Activated naive CD4-positive, alpha-beta T cell treated with anti-CD3 and anti-CD28 coated beads, Interleukin-2, amount 50 U/mL, for 24 hours (primary cell): ENCODE measurements at regions not wholly inside any gene's neighbourhood (a gene's known extent, or its start where the extent isn't known, plus 50 kb on each side); places are given as distances from the start of the nearest gene placed in this dataset.

ENCODE experiments used
- H3K27ac Mint-ChIP-seq: one replicate; pipeline ENCODE4 v1.8.0; 2021; ENCODE audit warnings: mild to moderate bottlenecking, mixed read lengths
- H3K27me3 Mint-ChIP-seq: one replicate; pipeline ENCODE4 v1.8.0; 2021; ENCODE audit warnings: mixed read lengths
- H3K36me3 Mint-ChIP-seq: one replicate; pipeline ENCODE4 v1.8.0; 2021; ENCODE audit warnings: mixed read lengths
- H3K4me1 Mint-ChIP-seq: one replicate; pipeline ENCODE4 v1.8.0; 2021; ENCODE audit warnings: mixed read lengths
- H3K4me3 Mint-ChIP-seq: one replicate; pipeline ENCODE4 v1.8.0; 2021; ENCODE audit warnings: mild to moderate bottlenecking, mixed read lengths
- H3K9me3 Mint-ChIP-seq: one replicate; pipeline ENCODE4 v1.8.0; 2021; ENCODE audit warnings: mixed read lengths

DNA sequence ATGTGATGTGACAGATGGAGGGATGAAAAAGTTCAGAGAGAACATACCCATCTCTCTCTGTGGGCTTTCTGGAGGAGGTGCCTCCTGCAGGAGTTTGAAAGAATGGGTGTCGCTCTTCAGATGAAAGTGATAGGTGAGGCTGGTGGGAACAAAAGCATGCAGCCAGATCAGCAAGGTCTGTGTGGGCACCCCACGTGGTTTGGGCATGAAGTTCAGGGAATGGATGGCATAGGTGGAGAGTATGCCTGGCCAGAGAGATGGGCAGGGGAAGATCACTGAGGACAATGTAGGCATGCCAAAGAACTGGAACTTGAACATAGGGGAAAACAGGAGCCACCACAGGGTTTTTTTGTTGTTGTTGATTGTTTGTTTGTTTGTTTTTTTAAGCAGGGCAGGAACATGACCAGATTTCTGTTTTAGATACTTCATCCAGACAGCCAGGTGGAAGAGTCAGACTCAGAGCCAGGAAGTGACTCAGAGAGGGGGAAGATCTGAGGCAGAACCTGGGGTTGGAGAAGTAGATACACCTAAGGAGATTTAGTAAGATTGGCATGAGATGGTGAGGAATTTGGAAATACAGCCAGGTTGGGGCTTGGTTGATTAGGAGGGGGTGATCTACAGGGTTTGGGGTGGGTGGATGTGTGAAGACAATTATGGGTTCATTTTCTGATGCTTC lies 64.8 kb upstream of the CLSTN2 start:
- Mint-ChIP-seq H3K27ac (no peak overlapping the region), H3K36me3 (peaks cover 2% of the 10 kb centered on the region), H3K4me1 (no peaks in the 10 kb centered on the region), H3K9me3 (peaks cover 10% of the 10 kb centered on the region), H3K4me3 (no peak overlapping the region), H3K27me3 (no peaks in the 10 kb centered on the region)

DNA sequence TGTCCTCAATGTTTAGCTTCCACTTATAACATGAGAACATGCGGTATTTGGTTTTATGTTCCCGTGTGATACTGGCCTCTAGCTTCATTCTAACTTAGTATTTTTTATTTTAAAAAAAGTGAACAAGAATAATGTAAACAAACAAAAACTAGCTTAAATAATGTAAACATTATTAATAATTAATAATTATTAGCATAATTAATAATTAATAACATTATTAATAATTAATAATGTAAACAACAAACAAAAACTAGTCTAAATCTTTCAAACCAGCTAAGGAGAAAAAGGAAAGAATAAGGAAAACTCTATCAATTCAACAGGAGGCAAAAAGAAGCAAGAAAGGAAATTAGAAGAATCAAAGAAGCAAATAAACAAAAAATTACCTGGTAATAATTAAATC lies 66.2 kb upstream of the CLSTN2 start:
- H3K4me1 Mint-ChIP-seq: no peaks in the 10 kb centered on the region
- no peak overlapping the region for H3K27ac Mint-ChIP-seq
- no peak overlapping the region for H3K4me3 Mint-ChIP-seq
- peaks cover 2% of the 10 kb centered on the region for H3K36me3 Mint-ChIP-seq
- H3K9me3 Mint-ChIP-seq: peaks cover 2% of the 10 kb centered on the region
- H3K27me3 Mint-ChIP-seq: no peaks in the 10 kb centered on the region

DNA sequence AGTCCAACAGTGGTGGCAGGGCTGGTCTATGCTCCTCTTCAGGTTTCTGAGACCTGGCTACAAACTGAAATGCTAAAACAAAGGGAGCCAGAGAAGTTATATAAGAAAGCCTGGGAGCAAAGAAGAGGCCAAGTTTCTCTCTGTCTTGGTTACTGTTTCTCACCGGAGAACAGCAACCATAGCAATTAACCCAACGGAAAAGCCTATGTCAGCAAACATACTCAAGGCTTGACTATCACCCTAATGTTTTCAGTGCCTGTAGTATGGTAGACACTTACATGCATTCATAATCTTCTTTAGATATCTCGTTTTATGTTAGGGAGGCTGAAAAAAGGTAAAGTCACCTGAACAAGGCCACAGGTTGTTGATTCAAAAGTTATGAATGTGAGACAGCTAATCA lies 86.3 kb upstream of the CLSTN2 start:
- no peak overlapping the region for H3K4me3 Mint-ChIP-seq

DNA sequence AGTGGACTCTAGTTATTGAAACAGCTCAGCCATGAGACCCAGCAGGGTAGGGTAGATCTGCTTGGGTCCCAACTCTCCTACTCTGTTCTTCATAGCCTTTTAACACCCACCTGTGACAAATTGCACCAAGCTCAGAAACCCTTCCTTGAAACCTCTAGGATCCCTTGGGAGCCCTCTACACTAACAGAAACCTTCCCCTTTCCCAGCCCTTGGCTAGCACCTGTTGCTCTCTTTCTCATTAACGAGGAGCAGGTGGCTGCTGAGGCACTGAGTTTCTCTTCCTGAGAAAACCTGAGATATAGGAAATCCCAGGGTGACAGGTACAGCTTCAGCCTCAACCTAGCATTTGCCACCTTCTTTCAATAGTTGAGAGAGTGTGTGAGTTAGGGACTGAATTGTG lies 88.3 kb upstream of the CLSTN2 start:
- Mint-ChIP-seq H3K9me3 (peaks cover 5% of the 10 kb centered on the region), H3K4me1 (no peaks in the 10 kb centered on the region), H3K4me3 (no peak overlapping the region), H3K27me3 (peaks cover 1% of the 10 kb centered on the region), H3K27ac (no peak overlapping the region), H3K36me3 (no peaks in the 10 kb centered on the region)

More for the DNA sequence above, 86.3 kb upstream of the CLSTN2 start:
- H3K4me1 Mint-ChIP-seq: no peaks in the 10 kb centered on the region
- H3K27me3 Mint-ChIP-seq: peaks cover 1% of the 10 kb centered on the region
- H3K9me3 Mint-ChIP-seq: peaks cover 9% of the 10 kb centered on the region
- H3K27ac Mint-ChIP-seq: no peak overlapping the region
- H3K36me3 Mint-ChIP-seq: no peaks in the 10 kb centered on the region

DNA sequence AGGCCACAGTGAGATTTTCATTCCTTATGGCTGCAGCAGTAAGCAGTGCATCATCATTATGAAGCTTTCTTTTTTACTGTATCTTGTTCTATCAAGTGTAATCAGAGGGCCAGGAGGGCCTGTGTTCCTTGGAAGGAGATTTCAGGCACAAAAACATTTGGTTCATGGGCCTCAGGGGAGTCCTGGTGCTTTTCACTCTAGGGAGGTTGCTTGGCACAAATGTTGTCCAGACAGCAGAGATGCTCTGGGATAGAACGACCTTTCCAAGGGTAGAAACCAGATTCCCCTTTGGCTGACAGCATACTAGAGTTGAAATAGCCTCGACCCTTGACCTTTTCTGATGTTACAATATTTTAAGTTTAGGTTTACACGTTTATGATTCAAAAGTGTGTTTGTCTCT lies 95.3 kb upstream of the CLSTN2 start:
- no peaks in the 10 kb centered on the region for H3K36me3 Mint-ChIP-seq
- no peak overlapping the region for H3K4me3 Mint-ChIP-seq
- H3K9me3 Mint-ChIP-seq: no peaks in the 10 kb centered on the region

DNA sequence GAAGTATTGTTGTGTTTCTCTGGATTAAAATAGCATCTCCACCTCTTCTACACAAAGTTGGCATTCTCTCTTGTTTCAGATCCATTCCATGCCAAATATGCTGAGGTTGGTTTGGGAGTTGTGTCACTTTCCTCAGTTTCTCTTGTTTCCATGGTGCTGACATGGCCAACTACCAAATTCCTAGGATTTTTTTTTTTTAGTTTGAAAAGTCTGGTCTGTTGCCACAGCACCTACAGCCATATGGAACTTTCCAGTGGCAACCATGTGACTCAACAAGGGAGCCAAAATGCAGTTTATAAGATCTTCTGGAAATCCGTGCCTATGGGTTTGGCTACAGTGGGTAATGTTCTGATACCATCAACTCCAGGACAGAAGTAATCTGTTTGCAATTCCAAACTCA lies 96.0 kb upstream of the CLSTN2 start:
- Mint-ChIP-seq H3K36me3 (no peaks in the 10 kb centered on the region), H3K4me1 (no peaks in the 10 kb centered on the region), H3K9me3 (no peaks in the 10 kb centered on the region), H3K27ac (no peak overlapping the region), H3K4me3 (no peak overlapping the region), H3K27me3 (no peaks in the 10 kb centered on the region)

More for the DNA sequence above, 95.3 kb upstream of the CLSTN2 start:
- H3K27me3 Mint-ChIP-seq: no peaks in the 10 kb centered on the region
- H3K27ac Mint-ChIP-seq: no peak overlapping the region
- no peaks in the 10 kb centered on the region for H3K4me1 Mint-ChIP-seq

DNA sequence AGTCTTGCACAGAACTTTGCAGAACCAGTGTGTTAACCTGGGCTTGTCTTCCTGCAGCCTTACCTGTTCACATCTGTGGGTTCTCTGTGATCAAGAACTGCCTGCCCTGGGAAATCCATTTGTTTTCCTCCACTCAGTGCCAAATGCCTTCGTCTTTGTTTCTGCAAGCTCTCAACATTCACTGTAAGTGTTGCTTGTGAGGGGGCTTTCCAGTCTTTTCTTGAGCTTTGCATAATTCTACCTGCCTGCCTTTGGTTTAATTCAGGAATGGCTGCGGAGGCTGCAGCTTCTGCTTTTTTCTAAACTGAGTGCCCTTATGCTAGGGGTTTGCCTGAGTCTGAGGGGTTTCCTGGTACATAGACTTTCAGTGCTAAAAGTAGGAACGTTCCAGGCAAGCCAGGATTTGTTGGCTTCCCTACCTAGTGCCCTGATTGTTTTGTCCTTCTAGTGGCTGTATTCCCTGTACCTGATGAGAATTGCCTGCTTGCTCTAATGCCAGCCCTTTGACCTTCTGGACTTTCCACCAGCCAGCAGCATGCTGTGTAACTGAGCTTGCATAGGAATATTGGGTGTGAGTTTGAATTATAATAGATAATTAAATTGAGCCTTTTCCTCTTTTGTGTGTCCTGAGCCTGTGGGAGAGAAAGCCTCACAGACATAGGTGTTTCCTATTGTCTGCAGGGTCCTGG lies 96.6 kb upstream of the CLSTN2 start:
- Mint-ChIP-seq H3K4me3 (no peak overlapping the region), H3K4me1 (no peaks in the 10 kb centered on the region), H3K36me3 (no peaks in the 10 kb centered on the region), H3K27ac (no peak overlapping the region), H3K27me3 (no peaks in the 10 kb centered on the region), H3K9me3 (no peaks in the 10 kb centered on the region)

DNA sequence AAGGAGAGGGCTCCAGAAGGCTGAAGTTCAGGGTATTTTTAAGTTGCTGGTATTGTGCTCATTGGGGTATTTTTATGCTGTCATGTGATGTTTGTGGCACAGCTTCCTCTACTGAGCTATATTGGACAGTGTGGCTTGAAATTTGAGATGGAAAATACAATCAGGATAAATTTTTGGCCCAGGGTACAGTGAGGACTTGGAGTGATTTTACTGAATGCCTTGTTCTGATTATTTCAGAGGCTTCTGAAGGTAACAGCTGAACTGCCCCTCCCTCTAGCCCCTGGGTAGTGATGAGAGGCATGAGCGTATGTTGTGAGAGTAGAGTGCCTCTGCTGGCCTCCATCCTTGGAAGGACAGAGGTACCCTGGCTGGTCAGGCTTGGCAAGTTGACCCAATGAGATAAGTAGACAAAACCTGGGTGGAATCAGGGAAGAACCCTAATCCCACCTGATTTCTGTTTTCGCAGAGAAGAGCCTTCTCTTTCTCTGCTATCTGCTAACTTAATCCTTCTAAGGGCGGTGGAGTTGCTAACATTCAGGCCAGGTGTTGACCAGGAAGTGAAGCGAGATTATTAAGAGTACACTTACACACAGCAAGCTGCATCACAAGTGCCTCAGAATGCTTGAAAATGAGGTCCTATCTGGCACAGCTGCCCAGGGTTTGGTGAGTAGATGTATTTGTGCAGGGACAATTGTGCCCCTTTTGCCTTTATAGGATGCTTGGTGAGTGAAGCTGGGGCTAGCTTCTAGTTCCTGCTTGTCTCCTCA lies 98.1 kb upstream of the CLSTN2 start:
- Mint-ChIP-seq H3K36me3 (no peaks in the 10 kb centered on the region), H3K9me3 (no peaks in the 10 kb centered on the region), H3K4me3 (no peak overlapping the region), H3K27me3 (no peaks in the 10 kb centered on the region), H3K4me1 (no peaks in the 10 kb centered on the region), H3K27ac (no peak overlapping the region)

DNA sequence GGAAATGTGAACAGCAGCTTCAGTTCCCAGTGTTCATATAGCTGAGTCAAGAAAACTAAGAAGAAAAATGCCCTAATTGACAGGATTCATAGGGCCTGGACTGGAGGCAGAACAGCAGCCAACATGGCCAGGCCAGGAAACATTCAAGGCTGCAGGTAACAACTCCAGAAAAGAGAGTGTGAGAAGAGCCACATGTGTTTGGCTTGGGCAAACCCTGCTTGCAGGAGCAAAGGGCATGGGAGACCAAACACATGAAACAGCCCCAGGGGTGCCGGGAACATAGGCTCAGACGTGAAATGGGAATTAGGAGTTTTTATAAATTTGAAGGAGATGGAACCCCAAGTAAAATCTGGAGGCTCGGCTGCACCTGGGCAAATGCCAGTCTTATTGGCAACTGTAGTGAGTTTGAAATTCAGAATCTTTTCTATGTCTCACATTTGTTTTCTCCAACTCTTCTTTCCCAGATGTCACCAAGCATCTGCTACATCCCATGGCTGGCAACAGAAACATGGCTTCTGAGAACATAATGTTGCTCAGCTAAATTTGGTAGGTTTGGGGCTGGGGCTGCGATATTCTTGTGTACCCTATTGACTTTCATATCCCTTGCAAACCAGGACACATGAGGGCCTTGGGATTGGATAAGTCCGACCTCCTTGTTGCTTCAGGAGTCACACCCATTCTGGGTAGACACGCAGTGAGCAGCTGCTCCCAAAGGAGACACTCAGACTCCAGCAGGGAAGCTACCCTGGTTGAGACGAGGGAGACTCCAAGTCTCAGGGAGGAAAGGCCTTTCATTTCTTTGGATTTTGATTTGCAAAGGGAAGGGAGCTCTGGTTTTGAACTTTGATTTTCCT lies 98.9 kb upstream of the CLSTN2 start:
- Mint-ChIP-seq H3K4me1 (no peaks in the 10 kb centered on the region), H3K27ac (no peak overlapping the region), H3K4me3 (no peak overlapping the region), H3K27me3 (no peaks in the 10 kb centered on the region), H3K36me3 (no peaks in the 10 kb centered on the region), H3K9me3 (no peaks in the 10 kb centered on the region)

DNA sequence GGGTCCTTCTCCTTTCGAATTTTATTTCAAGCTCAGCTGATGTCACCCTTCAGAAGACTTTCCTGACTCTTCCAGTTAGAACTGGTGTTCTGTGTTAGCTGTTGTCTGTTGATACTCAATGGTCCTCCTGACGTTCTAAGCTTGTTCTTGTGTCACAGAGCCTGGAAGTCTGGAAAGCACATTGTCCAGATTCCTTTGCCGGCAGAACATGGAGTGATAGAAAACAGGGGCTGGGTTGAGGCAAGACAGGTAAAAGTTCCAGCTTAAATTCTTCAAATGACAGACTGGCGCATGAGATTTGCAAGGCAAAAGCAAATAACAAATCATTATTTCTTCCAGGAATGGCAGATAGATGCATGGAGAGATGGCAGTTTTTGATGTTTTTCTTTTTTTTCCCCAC lies 102.0 kb upstream of the CLSTN2 start:
- H3K27ac Mint-ChIP-seq: no peak overlapping the region

DNA sequence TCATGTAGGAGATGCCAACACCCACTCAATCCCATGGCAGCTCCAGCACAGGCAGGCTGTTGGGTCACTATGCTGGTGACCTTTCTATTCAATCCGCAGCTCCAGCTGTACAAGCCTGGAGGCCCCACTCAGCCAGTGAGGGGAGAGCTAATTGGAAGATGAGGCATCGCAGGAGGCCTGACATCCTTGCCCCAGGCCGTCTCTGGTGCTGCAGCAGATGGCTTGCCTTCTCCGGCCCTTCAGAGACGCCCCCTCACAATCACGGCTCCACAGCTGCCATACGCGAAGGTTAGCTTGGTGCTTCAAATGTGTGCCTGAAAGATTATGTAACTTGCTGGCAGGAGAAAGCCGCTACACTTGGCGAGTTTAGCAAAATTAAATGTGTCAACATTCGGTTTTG lies 104.2 kb upstream of the CLSTN2 start:
- no peaks in the 10 kb centered on the region for H3K9me3 Mint-ChIP-seq
- peaks cover 4% of the 10 kb centered on the region for H3K27me3 Mint-ChIP-seq
- no peak overlapping the region for H3K27ac Mint-ChIP-seq
- H3K4me3 Mint-ChIP-seq: no peak overlapping the region
- H3K36me3 Mint-ChIP-seq: no peaks in the 10 kb centered on the region
- H3K4me1 Mint-ChIP-seq: no peaks in the 10 kb centered on the region

More for the DNA sequence above, 102.0 kb upstream of the CLSTN2 start:
- Mint-ChIP-seq H3K4me3 (no peak overlapping the region), H3K9me3 (no peaks in the 10 kb centered on the region), H3K27me3 (peaks cover 4% of the 10 kb centered on the region), H3K36me3 (no peaks in the 10 kb centered on the region), H3K4me1 (no peaks in the 10 kb centered on the region)

DNA sequence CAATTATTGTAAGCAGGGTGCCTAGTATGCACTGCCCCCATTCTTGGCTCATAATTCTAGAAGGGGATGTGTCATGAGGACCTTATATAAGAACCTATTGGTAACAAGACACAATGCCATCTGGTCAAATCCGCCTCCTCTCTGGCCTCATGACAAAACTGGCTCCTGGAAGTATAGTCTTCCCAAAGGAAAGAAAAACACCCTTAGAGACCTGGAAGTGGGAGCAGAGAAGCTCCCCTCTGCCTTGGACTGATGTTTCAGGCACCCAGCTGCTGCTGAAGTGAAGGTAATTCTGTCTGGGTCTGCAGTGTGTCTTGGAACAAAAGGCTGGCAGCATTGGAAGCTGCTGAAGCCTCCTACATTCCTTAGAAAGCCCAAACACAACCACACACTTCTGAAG lies 107.2 kb upstream of the CLSTN2 start:
- Mint-ChIP-seq H3K4me1 (no peaks in the 10 kb centered on the region), H3K9me3 (no peaks in the 10 kb centered on the region), H3K27me3 (peaks cover 4% of the 10 kb centered on the region), H3K27ac (no peak overlapping the region), H3K36me3 (no peaks in the 10 kb centered on the region), H3K4me3 (no peak overlapping the region)

DNA sequence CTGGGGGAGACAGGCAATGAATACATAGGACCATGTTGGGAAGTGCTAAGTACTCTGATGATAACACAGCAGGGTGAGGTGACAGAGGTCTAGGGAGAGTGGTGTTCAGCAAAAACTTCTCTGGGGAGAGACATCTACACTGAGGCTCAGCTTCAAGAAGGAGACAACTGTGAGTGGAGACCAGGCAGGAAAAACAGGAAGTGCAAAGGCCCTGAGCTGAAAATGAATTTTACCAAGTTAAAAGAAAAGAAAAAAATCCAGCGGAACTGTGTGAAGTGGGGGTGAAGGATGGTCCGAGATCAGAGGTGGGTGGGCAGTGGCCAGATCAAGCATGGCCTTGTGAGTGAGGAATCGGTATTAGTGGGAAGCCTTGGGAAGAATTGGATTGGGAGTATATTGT lies 110.1 kb upstream of the CLSTN2 start:
- Mint-ChIP-seq H3K27me3 (peaks cover 3% of the 10 kb centered on the region), H3K9me3 (no peaks in the 10 kb centered on the region), H3K4me3 (no peak overlapping the region), H3K4me1 (no peaks in the 10 kb centered on the region), H3K36me3 (no peaks in the 10 kb centered on the region), H3K27ac (no peak overlapping the region)

DNA sequence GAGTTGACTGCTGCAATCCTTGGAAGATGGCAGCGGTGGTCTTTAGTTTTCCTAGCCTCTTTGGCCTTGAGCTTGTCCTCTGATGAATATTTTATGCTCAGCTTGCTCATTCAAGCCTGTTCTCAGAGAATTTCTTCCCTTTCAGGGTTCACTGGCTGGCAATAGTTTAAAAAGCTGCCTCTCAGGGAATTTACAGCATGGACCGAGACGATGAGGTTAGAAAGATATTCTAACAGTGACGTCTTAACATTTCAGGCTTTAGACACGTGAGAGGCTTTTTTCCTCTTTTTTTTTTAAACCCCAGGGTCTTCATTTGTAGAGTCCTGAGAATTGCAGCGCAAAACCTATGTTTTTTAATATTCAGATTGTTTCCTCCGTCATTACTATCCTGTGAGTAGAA lies 120.3 kb upstream of the CLSTN2 start:
- H3K4me3 Mint-ChIP-seq: no peak overlapping the region
- no peaks in the 10 kb centered on the region for H3K4me1 Mint-ChIP-seq
- peaks cover 6% of the 10 kb centered on the region for H3K9me3 Mint-ChIP-seq
- no peak overlapping the region for H3K27ac Mint-ChIP-seq
- H3K27me3 Mint-ChIP-seq: peaks cover 4% of the 10 kb centered on the region
- H3K36me3 Mint-ChIP-seq: no peaks in the 10 kb centered on the region

DNA sequence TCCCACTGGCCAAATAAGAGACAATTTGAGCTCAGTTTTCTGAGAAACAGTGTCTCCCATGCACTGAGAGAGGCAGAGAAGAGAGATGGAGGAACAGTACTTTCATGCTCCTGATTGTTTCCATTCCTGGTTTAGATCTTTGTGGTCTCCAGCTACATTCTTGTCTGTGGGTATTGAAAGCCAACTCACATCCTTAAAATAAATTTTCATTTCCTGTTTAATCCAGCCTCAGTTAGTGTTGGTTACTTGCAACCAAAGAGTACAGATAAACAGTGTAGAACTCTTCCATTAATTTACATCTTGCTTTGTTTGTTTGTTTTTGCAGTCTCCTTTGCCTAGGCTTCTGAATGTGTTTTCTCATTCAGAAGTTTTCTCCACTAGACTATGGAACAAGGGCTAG lies 123.7 kb upstream of the CLSTN2 start:
- no peaks in the 10 kb centered on the region for H3K4me1 Mint-ChIP-seq
- H3K9me3 Mint-ChIP-seq: no peaks in the 10 kb centered on the region
- H3K4me3 Mint-ChIP-seq: no peak overlapping the region
- H3K27ac Mint-ChIP-seq: no peak overlapping the region
- peaks cover 2% of the 10 kb centered on the region for H3K27me3 Mint-ChIP-seq
- no peaks in the 10 kb centered on the region for H3K36me3 Mint-ChIP-seq
